NCI-H2196 (cell line): ENCODE measurements at regions not wholly inside any gene's neighbourhood (a gene's known extent, or its start where the extent isn't known, plus 50 kb on each side); places are given as distances from the start of the nearest gene placed in this dataset.

Experiments
- DNase-seq: peaks from one replicate; lab custom pipeline; 2025; ENCODE audit not compliant: unreplicated experiment; lab: John Stamatoyannopoulos, UW

GRCh38 chr9:126151031-126151685 is 175.5 kb upstream of the MVB12B start:
- DNase-seq, result peak; percentile 92

GRCh38 chr9:126151686-126152134 is 174.9 kb upstream of the MVB12B start:
- peak; percentile 42 for DNase-seq

- DNase-seq, result no peak
These were observed 173.8 kb upstream of the MVB12B start for GRCh38 chr9:126152622-126153362.

- DNase-seq, result no peak
These were observed 173.2 kb upstream of the MVB12B start for GRCh38 chr9:126153382-126153781.

GRCh38 chr9:126154182-126154827 is 172.3 kb upstream of the MVB12B start:
- no peak for DNase-seq

- DNase-seq, result no peak
These were observed 171.8 kb upstream of the MVB12B start for GRCh38 chr9:126154869-126155268.

- no peak for DNase-seq
These were observed 170.6 kb upstream of the MVB12B start for GRCh38 chr9:126155756-126156664.

GRCh38 chr9:126156898-126157297 is 169.7 kb upstream of the MVB12B start:
- DNase-seq, result no peak

GRCh38 chr9:126157423-126157822 is 169.2 kb upstream of the MVB12B start:
- DNase-seq, result no peak

- no peak for DNase-seq
These were observed 168.6 kb upstream of the MVB12B start for GRCh38 chr9:126157826-126158587.

GRCh38 chr9:126158588-126159429 is 167.8 kb upstream of the MVB12B start:
- DNase-seq, result no peak

GRCh38 chr9:126159430-126160060 is 167.1 kb upstream of the MVB12B start:
- no peak for DNase-seq

- no peak for DNase-seq
These were observed 166.4 kb upstream of the MVB12B start for GRCh38 chr9:126160067-126160853.

GRCh38 chr9:126160854-126161329 is 165.7 kb upstream of the MVB12B start:
- no peak for DNase-seq

- DNase-seq, result no peak
These were observed 163.8 kb upstream of the MVB12B start for GRCh38 chr9:126162611-126163381.

- no peak for DNase-seq
These were observed 161.7 kb upstream of the MVB12B start for GRCh38 chr9:126164796-126165525.

- DNase-seq, result no peak
These were observed 160.9 kb upstream of the MVB12B start for GRCh38 chr9:126165755-126166154.
